ENCODE measurements at regions not wholly inside any gene's neighbourhood (a gene's known extent, or its start where the extent isn't known, plus 50 kb on each side); places are given as distances from the start of the nearest gene placed in this dataset.

GRCh38 chr2:129431881-129432280 is 547.6 kb upstream of the RAB6C start:
- Histone ChIP-seq H2AFZ (ENCODE audit: control insufficient read depth, low read length) (no peak overlapping the region), H3K9me1 (ENCODE audit: control insufficient read depth, extremely low read depth, insufficient read depth, low read length) (no peaks in the 10 kb centered on the region), H3K79me2 (ENCODE audit: control insufficient read depth, insufficient read depth, low read length) (no peaks in the 10 kb centered on the region), H3K36me3 (ENCODE audit: control insufficient read depth in 2 of 2, extremely low read depth in 1 of 2, insufficient read depth in 2 of 2, low read length in 2 of 2) (no peaks in the 10 kb centered on the region), H3K27me3 (ENCODE audit: control insufficient read depth, extremely low read depth, insufficient read depth, low read length) (peaks cover 5% of the 10 kb centered on the region), H3K4me1 (ENCODE audit: control insufficient read depth, extremely low read depth, insufficient read depth, low read length) (no peaks in the 10 kb centered on the region), H3K4me3 (ENCODE audit: control insufficient read depth in 2 of 3, extremely low read depth in 1 of 3, insufficient read depth in 2 of 3, low read depth in 1 of 3, low read length in 3 of 3) (no peak overlapping the region), H3K9me3 (ENCODE audit: control insufficient read depth, low read depth, low read length) (no peaks in the 10 kb centered on the region), H3K9ac (ENCODE audit: control insufficient read depth, extremely low read depth, insufficient read depth, low read length) (no peak overlapping the region), H3K27ac (ENCODE audit: control insufficient read depth, insufficient read depth, low read length) (no peak overlapping the region), H4K20me1 (ENCODE audit: control insufficient read depth, extremely low read depth, insufficient read depth, low read length) (no peaks in the 10 kb centered on the region), H3K4me2 (ENCODE audit: control insufficient read depth, extremely low read depth, insufficient read depth, low read depth, low read length) (no peak overlapping the region)
- dilution Hi-C loops (cut with MboI; ENCODE audit: extremely low pct_ligation_motif_present, low sequenced_read_pairs), result no loop called here
- DNase-seq (ENCODE audit: low read depth, low spot score) (no peak), FAIRE-seq (no peak)
- TF ChIP-seq EZH2 (IDR thresholded peaks at IDR 0.05; ENCODE audit: low read length), result no peak
- TF ChIP-seq, protein P1, sequence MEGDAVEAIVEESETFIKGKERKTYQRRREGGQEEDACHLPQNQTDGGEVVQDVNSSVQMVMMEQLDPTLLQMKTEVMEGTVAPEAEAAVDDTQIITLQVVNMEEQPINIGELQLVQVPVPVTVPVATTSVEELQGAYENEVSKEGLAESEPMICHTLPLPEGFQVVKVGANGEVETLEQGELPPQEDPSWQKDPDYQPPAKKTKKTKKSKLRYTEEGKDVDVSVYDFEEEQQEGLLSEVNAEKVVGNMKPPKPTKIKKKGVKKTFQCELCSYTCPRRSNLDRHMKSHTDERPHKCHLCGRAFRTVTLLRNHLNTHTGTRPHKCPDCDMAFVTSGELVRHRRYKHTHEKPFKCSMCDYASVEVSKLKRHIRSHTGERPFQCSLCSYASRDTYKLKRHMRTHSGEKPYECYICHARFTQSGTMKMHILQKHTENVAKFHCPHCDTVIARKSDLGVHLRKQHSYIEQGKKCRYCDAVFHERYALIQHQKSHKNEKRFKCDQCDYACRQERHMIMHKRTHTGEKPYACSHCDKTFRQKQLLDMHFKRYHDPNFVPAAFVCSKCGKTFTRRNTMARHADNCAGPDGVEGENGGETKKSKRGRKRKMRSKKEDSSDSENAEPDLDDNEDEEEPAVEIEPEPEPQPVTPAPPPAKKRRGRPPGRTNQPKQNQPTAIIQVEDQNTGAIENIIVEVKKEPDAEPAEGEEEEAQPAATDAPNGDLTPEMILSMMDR (optimal IDR thresholded peaks at IDR 0.05 in 1 of 3, IDR thresholded peaks at IDR 0.05 in 1 of 3, conservative IDR thresholded peaks at IDR 0.05 in 1 of 3; ENCODE audit: extremely low read depth in 1 of 3, insufficient read depth in 2 of 3, low read length in 3 of 3), result no peak

DNA sequence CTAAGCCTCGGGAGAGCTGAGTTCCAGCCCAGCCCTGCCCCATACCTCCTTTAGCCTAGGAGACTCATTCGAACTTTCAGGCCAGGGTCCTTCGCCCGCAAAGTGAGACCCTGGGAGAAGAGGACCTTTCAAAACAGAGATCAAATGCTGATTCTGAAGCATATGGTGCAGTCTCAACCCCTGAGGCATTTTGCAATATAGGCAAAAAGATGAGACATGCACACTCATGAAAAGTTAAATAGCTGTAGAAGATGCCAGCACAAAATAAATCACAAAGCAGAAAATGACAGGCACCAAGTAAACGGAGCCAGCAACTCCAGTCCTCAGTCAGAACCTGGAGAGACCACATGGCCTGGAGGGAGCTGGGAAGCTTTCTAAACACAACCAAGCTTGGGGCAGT is 542.7 kb upstream of the RAB6C start:
- TF ChIP-seq, protein P1 (optimal IDR thresholded peaks at IDR 0.05 in 1 of 3, IDR thresholded peaks at IDR 0.05 in 1 of 3, conservative IDR thresholded peaks at IDR 0.05 in 1 of 3; ENCODE audit: extremely low read depth in 1 of 3, insufficient read depth in 2 of 3, low read length in 3 of 3), result no peak
- TF ChIP-seq EZH2 (IDR thresholded peaks at IDR 0.05; ENCODE audit: low read length), result no peak
- Histone ChIP-seq H3K4me2 (ENCODE audit: control insufficient read depth, extremely low read depth, insufficient read depth, low read depth, low read length) (no peak overlapping the region), H3K9me1 (ENCODE audit: control insufficient read depth, extremely low read depth, insufficient read depth, low read length) (no peaks in the 10 kb centered on the region), H3K9ac (ENCODE audit: control insufficient read depth, extremely low read depth, insufficient read depth, low read length) (no peak overlapping the region), H3K36me3 (ENCODE audit: control insufficient read depth in 2 of 2, extremely low read depth in 1 of 2, insufficient read depth in 2 of 2, low read length in 2 of 2) (no peaks in the 10 kb centered on the region), H2AFZ (ENCODE audit: control insufficient read depth, low read length) (no peak overlapping the region), H3K79me2 (ENCODE audit: control insufficient read depth, insufficient read depth, low read length) (no peaks in the 10 kb centered on the region), H4K20me1 (ENCODE audit: control insufficient read depth, extremely low read depth, insufficient read depth, low read length) (no peaks in the 10 kb centered on the region), H3K27me3 (ENCODE audit: control insufficient read depth, extremely low read depth, insufficient read depth, low read length) (peaks cover 3% of the 10 kb centered on the region), H3K27ac (ENCODE audit: control insufficient read depth, insufficient read depth, low read length) (no peak overlapping the region), H3K4me3 (ENCODE audit: control insufficient read depth in 2 of 3, extremely low read depth in 1 of 3, insufficient read depth in 2 of 3, low read depth in 1 of 3, low read length in 3 of 3) (no peak overlapping the region), H3K9me3 (ENCODE audit: control insufficient read depth, low read depth, low read length) (no peaks in the 10 kb centered on the region), H3K4me1 (ENCODE audit: control insufficient read depth, extremely low read depth, insufficient read depth, low read length) (no peaks in the 10 kb centered on the region)
- dilution Hi-C loops (cut with MboI; ENCODE audit: extremely low pct_ligation_motif_present, low sequenced_read_pairs), result no loop called here
- DNase-seq (ENCODE audit: low read depth, low spot score) (no peak), FAIRE-seq (no peak)
